ENCODE measurements at regions not wholly inside any gene's neighbourhood (a gene's known extent, or its start where the extent isn't known, plus 50 kb on each side); places are given as distances from the start of the nearest gene placed in this dataset.
"Not testable (repeated sequence)": the region's sequence is repeated elsewhere in the genome, so short reads cannot be mapped to it uniquely, and the experiment has no call there.

- DNase-seq (ENCODE audit: low spot score): no peak
These were observed 161.5 kb upstream of the CDKN2B start for GRCh38 chr9:22170556-22170955.

GRCh38 chr9:22170990-22171670 lies 162.0 kb upstream of the CDKN2B start:
- DNase-seq (ENCODE audit: low spot score): no peak

GRCh38 chr9:22171691-22172090 lies 162.6 kb upstream of the CDKN2B start:
- no peak for DNase-seq (ENCODE audit: low spot score)

GRCh38 chr9:22173908-22174307 lies 164.8 kb upstream of the CDKN2B start:
- no peak for DNase-seq (ENCODE audit: low spot score)

- DNase-seq (ENCODE audit: low spot score): no peak
These were observed 167.0 kb upstream of the CDKN2B start for GRCh38 chr9:22175972-22176545.

GRCh38 chr9:22181021-22181420 lies 171.9 kb upstream of the CDKN2B start:
- not testable (repeated sequence) for DNase-seq (ENCODE audit: low spot score)

- DNase-seq (ENCODE audit: low spot score): no peak
These were observed 180.4 kb upstream of the CDKN2B start for GRCh38 chr9:22189471-22189870.

- not testable (repeated sequence) for DNase-seq (ENCODE audit: low spot score)
These were observed 187.9 kb upstream of the CDKN2B start for GRCh38 chr9:22197000-22197399.

- no peak for DNase-seq (ENCODE audit: low spot score)
These were observed 189.6 kb upstream of the CDKN2B start for GRCh38 chr9:22198681-22199080.

- no peak for DNase-seq (ENCODE audit: low spot score)
These were observed 192.2 kb upstream of the CDKN2B start for GRCh38 chr9:22201256-22201655.

- DNase-seq (ENCODE audit: low spot score): no peak
These were observed 194.4 kb upstream of the CDKN2B start for GRCh38 chr9:22203371-22204138.

GRCh38 chr9:22204240-22204639 lies 195.1 kb upstream of the CDKN2B start:
- no peak for DNase-seq (ENCODE audit: low spot score)

GRCh38 chr9:22206833-22207232 lies 197.7 kb upstream of the CDKN2B start:
- no peak for DNase-seq (ENCODE audit: low spot score)

GRCh38 chr9:22208846-22209585 lies 199.9 kb upstream of the CDKN2B start:
- no peak for DNase-seq (ENCODE audit: low spot score)

- DNase-seq (ENCODE audit: low spot score): no peak
These were observed 201.2 kb upstream of the CDKN2B start for GRCh38 chr9:22210262-22210661.

- no peak for DNase-seq (ENCODE audit: low spot score)
These were observed 201.8 kb upstream of the CDKN2B start for GRCh38 chr9:22210936-22211335.

GRCh38 chr9:22211588-22212360 lies 202.7 kb upstream of the CDKN2B start:
- no peak for DNase-seq (ENCODE audit: low spot score)

- DNase-seq (ENCODE audit: low spot score): no peak
These were observed 204.9 kb upstream of the CDKN2B start for GRCh38 chr9:22214021-22214420.

GRCh38 chr9:22214497-22215031 lies 205.5 kb upstream of the CDKN2B start:
- DNase-seq (ENCODE audit: low spot score): no peak

- DNase-seq (ENCODE audit: low spot score): no peak
These were observed 206.4 kb upstream of the CDKN2B start for GRCh38 chr9:22215521-22215920.

- DNase-seq (ENCODE audit: low spot score): no peak
These were observed 207.6 kb upstream of the CDKN2B start for GRCh38 chr9:22216730-22217172.
